Breast epithelium (tissue), 4 donors: ENCODE measurements at regions not wholly inside any gene's neighbourhood (a gene's known extent, or its start where the extent isn't known, plus 50 kb on each side); places are given as distances from the start of the nearest gene placed in this dataset.

Experiments used
- DNase-seq, 2 donors: peaks; one replicate each; pipeline ENCODE4 v3.0.0-alpha.2; 2019; ENCODE audit warnings: low spot score in 2 of 2
- H3K27ac ChIP-seq, 2 donors: fragments of 200-600 bp; sonication (generic) in 1 of 2; one replicate each; pipeline ENCODE4 v1.5.1; 2016 to 2019; ENCODE audit warnings: mild to moderate bottlenecking in 1 of 2
- H3K27me3 ChIP-seq, 2 donors: fragments of 200-600 bp; sonication (generic) in 1 of 2; one replicate each; pipeline versions ENCODE4 v1.5.1 to v1.6.0; 2017 to 2019; ENCODE audit warnings: control low read depth in 1 of 2, mild to moderate bottlenecking in 1 of 2
- H3K36me3 ChIP-seq: fragments of 200-600 bp; one replicate; pipeline ENCODE4 v1.5.1; 2019
- H3K4me1 ChIP-seq, 2 donors: fragments of 200-600 bp; sonication (generic); one replicate each; pipeline ENCODE4 v1.5.1; 2016 to 2019; ENCODE audit warnings: control low read depth in 1 of 2
- H3K4me3 ChIP-seq, 3 donors: fragments of 200-600 bp; sonication (generic); 1 replicate in 2 of 3; 2 replicates in 1 of 3; pipeline ENCODE4 v1.5.1; 2016 to 2019; ENCODE audit warnings: mild to moderate bottlenecking in 3 of 3, moderate library complexity in 2 of 3
- H3K9me3 ChIP-seq, 2 donors: fragments of 200-600 bp; sonication (generic) in 1 of 2; one replicate each; pipeline ENCODE4 v1.5.1; 2016 to 2019; ENCODE audit warnings: control low read depth in 1 of 2
- CTCF ChIP-seq, 3 donors: fragments of 450-650 bp; IDR thresholded peaks; one replicate each; pipeline ENCODE4 v1.5.1; 2016 to 2017; ENCODE audit warnings: antibody characterized with exemption in 3 of 3, mild to moderate bottlenecking in 3 of 3, moderate library complexity in 3 of 3
- POLR2A ChIP-seq: fragments of 450-650 bp; IDR thresholded peaks from one replicate; pipeline ENCODE4 v1.6.1; 2016; ENCODE audit warnings: antibody characterized with exemption, mild to moderate bottlenecking, moderate library complexity
- POLR2AphosphoS5 ChIP-seq, 3 donors: sonication (generic); formaldehyde crosslinking; IDR thresholded peaks; one replicate each; pipeline ENCODE4 v1.6.1; 2017; ENCODE audit warnings: antibody characterized with exemption in 3 of 3
- intact Hi-C: fragments of 100-400 bp; cut with DNase I; formaldehyde crosslinking; loops from one replicate; pipeline ENCODE4 v1.15.1; 2023; ENCODE audit warnings: low total_unique reads

GRCh38 chr13:111623743-111624505, 303.5 kb downstream of the TEX29 start:
- H3K36me3 ChIP-seq: no peaks in the 10 kb centered on the region
- H3K27me3 ChIP-seq: peaks cover 0 to 5% of the 10 kb centered on the region in 2 donors
- intact Hi-C loops: no loop called here
- H3K9me3 ChIP-seq: no peaks in the 10 kb centered on the region
- H3K4me1 ChIP-seq: no peaks in the 10 kb centered on the region
- H3K4me3 ChIP-seq: no peak overlapping the region
- H3K27ac ChIP-seq: no peak overlapping the region
- TF ChIP-seq POLR2AphosphoS5 (IDR thresholded peaks at IDR 0.05) (no peak), POLR2A (no peak), CTCF (IDR thresholded peaks at IDR 0.05) (no peak)
- no peak for DNase-seq

GRCh38 chr13:111625526-111626315, 305.3 kb downstream of the TEX29 start:
- intact Hi-C loops: no loop called here
- TF ChIP-seq CTCF (IDR thresholded peaks at IDR 0.05) (no peak), POLR2AphosphoS5 (IDR thresholded peaks at IDR 0.05) (no peak), POLR2A (no peak)
- Histone ChIP-seq H3K4me1 (no peaks in the 10 kb centered on the region), H3K27me3 (peaks cover 0 to 5% of the 10 kb centered on the region in 2 donors), H3K36me3 (no peaks in the 10 kb centered on the region), H3K27ac (no peak overlapping the region), H3K9me3 (no peaks in the 10 kb centered on the region), H3K4me3 (no peak overlapping the region)
- no peak for DNase-seq

- Histone ChIP-seq H3K27me3 (peaks cover 0 to 5% of the 10 kb centered on the region in 2 donors), H3K4me3 (no peak overlapping the region), H3K9me3 (peaks cover 0 to 5% of the 10 kb centered on the region in 2 donors), H3K36me3 (no peaks in the 10 kb centered on the region), H3K4me1 (no peaks in the 10 kb centered on the region), H3K27ac (no peak overlapping the region)
- TF ChIP-seq CTCF (IDR thresholded peaks at IDR 0.05) (no peak), POLR2A (no peak), POLR2AphosphoS5 (IDR thresholded peaks at IDR 0.05) (no peak)
- no peak for DNase-seq
- intact Hi-C loops: no loop called here
These were observed 306.2 kb downstream of the TEX29 start for GRCh38 chr13:111626371-111627305.

- Histone ChIP-seq H3K4me3 (no peak overlapping the region), H3K9me3 (peaks cover 0 to 5% of the 10 kb centered on the region in 2 donors), H3K36me3 (no peaks in the 10 kb centered on the region), H3K27me3 (peaks cover 0 to 5% of the 10 kb centered on the region in 2 donors), H3K4me1 (no peaks in the 10 kb centered on the region), H3K27ac (no peak overlapping the region)
- no peak for DNase-seq
- no peak for TF ChIP-seq POLR2A
- intact Hi-C loops: no loop called here
These were observed 307.2 kb downstream of the TEX29 start for GRCh38 chr13:111627596-111627995.

- no peak for TF ChIP-seq CTCF (IDR thresholded peaks at IDR 0.05)
- Histone ChIP-seq H3K36me3 (no peaks in the 10 kb centered on the region), H3K4me1 (no peaks in the 10 kb centered on the region), H3K4me3 (no peak overlapping the region), H3K27me3 (peaks cover 0 to 5% of the 10 kb centered on the region in 2 donors), H3K27ac (no peak overlapping the region), H3K9me3 (peaks cover 0 to 5% of the 10 kb centered on the region in 2 donors)
- no peak for DNase-seq
- intact Hi-C loops: no loop called here
These were observed 308.6 kb downstream of the TEX29 start for GRCh38 chr13:111629016-111629415.
